Cardiac fibroblast (primary cell): ENCODE measurements at regions not wholly inside any gene's neighbourhood (a gene's known extent, or its start where the extent isn't known, plus 50 kb on each side); places are given as distances from the start of the nearest gene placed in this dataset.
A peak's percentile ranks its signal among the peaks of the same experiment; 100 is the strongest.

Experiments used
- DNase-seq, 2 donors: peaks; one replicate each; pipeline versions ENCODE4 v3.0.0 to v3.0.0-alpha.2; 2010; ENCODE audit warnings: low read depth in 2 of 2
- H3K4me3 ChIP-seq, 2 donors: replicated peaks in 1 of 2; 1 replicate in 1 of 2; 2 replicates in 1 of 2; pipeline ENCODE4 v1.5.1; 2011; ENCODE audit warnings: low read depth in 2 of 2, low read length in 2 of 2, mild to moderate bottlenecking in 2 of 2, moderate library complexity in 1 of 2
- TF ChIP-seq, protein P1 (sequence below): IDR thresholded peaks from one replicate; pipeline ENCODE4 v1.5.1; 2011; ENCODE audit warnings: low read depth, mild to moderate bottlenecking, low read length, inconsistent platforms

GRCh38 chr17:49906531-49907136 lies 58.8 kb upstream of the TAC4 start:
- TF ChIP-seq, protein P1, sequence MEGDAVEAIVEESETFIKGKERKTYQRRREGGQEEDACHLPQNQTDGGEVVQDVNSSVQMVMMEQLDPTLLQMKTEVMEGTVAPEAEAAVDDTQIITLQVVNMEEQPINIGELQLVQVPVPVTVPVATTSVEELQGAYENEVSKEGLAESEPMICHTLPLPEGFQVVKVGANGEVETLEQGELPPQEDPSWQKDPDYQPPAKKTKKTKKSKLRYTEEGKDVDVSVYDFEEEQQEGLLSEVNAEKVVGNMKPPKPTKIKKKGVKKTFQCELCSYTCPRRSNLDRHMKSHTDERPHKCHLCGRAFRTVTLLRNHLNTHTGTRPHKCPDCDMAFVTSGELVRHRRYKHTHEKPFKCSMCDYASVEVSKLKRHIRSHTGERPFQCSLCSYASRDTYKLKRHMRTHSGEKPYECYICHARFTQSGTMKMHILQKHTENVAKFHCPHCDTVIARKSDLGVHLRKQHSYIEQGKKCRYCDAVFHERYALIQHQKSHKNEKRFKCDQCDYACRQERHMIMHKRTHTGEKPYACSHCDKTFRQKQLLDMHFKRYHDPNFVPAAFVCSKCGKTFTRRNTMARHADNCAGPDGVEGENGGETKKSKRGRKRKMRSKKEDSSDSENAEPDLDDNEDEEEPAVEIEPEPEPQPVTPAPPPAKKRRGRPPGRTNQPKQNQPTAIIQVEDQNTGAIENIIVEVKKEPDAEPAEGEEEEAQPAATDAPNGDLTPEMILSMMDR, result no peak
- no peak for DNase-seq

GRCh38 chr17:49907279-49907678 lies 59.4 kb upstream of the TAC4 start:
- no peak for DNase-seq
- TF ChIP-seq, protein P1, result no peak
- H3K4me3 ChIP-seq, result no peak overlapping the region

More at GRCh38 chr17:49906531-49907136, 58.8 kb upstream of the TAC4 start:
- H3K4me3 ChIP-seq, result no peak overlapping the region

DNA sequence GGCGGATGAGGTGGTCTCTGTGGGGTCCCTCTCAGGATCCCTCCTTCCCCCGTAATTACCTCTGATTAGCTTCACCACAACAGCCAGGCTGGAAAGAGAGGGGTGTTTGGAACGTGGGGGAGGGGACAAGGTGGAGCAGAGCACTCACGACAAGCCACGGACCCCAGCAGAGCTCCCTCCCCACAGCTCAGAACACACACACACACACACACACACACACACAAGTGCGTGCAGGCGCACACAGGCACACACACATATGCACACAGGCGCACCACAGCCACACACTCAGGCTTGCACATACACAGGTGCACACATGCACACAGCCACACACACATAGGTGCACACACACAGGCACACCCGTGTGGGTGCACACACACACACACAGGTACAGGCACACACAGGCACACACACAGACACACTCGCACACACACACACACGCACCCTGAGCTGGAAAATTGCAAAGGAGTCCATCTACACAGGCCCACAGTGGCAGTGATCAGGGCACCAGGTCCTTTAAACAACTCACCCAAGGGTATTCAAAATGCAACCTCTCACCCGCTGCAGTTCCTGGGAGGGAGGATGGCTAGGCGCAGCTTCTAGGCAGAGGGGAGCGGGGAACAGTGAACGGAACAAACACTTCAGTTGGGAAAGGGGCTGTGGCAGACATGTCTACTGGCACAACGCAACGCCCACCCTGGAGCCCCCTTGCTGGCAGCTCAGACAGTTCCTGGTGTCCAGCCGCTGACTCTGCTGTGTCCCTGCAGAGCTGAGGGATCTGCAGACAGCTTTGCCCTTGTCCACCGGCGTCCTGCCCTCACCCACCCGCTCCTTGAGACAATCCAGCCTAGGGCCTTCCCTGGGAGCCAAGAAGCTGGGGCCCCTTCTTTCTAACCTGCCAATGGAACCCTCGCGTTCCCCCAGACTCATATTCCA lies 59.9 kb upstream of the DLX4 start:
- no peak for DNase-seq
- H3K4me3 ChIP-seq, result no peak overlapping the region
- TF ChIP-seq, protein P1, result no peak

- peak in 1 of 2 donors; percentile 36 for DNase-seq
- H3K4me3 ChIP-seq, result no peak overlapping the region
- TF ChIP-seq, protein P1, result no peak
These were observed 58.7 kb upstream of the DLX4 start for GRCh38 chr17:49910094-49910857.

DNA sequence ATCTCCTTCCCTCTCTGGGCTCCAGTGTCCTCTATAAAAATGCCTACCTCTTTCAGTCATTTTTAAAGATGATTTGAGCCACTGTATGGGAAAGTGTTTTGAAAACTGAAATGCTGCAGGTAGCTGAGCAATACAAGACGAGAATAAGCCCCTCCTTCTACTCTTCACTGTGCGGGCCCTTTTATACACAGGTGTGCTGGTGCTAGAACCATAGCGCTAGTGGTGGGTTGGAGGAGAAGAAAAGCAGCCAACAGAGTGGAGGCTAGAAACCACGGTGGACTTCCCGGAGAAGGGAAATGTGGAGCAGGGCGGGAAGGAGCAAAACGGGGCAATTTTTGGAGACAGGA lies 58.2 kb upstream of the DLX4 start:
- TF ChIP-seq, protein P1, result no peak
- DNase-seq, result no peak
- H3K4me3 ChIP-seq, result no peak overlapping the region

DNA sequence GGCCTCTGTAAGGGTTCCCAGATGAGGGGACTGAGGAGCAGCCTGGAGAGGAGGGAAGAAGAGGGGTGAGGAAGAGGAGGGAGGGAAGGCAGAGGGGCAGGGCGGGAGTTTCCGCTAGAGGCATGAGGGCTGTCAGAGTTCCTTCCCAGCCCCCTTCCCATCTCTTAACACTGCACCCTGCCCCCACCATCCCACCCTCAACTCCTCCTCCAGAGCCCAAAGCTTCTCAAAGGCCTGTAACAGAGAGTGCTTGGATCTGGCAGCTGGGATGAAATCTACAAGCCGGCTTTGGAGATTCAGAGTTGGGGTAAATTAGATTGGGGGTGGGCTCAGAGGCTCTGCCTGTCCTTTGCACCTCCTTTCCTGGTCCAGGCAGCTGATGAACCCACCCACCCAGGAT lies 57.3 kb upstream of the DLX4 start:
- TF ChIP-seq, protein P1, result no peak
- H3K4me3 ChIP-seq, result no peak overlapping the region
- DNase-seq, result no peak
